ENCODE measurements at regions not wholly inside any gene's neighbourhood (a gene's known extent, or its start where the extent isn't known, plus 50 kb on each side); places are given as distances from the start of the nearest gene placed in this dataset.

GRCh38 chr21:35208104-35208503 is 159.0 kb upstream of the RUNX1 start:
- no peak for DNase-seq (ENCODE audit: low read depth in 2 of 2)

DNA sequence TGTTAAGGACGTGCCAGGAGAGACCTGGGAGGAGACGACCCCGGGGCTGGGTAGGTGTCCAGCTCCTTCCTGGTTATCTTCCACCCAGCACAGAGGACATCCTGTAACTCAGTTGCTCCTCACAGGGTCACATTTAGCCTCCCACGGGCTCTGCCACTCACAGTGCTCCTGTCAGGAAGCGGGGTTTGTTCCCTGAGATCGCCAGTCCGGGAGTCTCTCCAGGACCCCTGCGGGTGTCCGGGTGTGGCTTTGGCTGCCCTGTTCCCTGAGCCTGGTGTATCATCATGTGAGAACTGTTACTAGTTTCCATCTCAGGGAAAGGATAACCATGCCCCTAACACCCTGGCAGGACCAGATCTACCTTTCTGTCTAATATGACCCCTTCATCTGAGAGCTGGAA is 158.2 kb upstream of the RUNX1 start:
- no peak for DNase-seq (ENCODE audit: low read depth in 2 of 2)

GRCh38 chr21:35206141-35207125 is 157.3 kb upstream of the RUNX1 start:
- DNase-seq (ENCODE audit: low read depth in 2 of 2) = peak in 1 of 2 donors; percentile 28

GRCh38 chr21:35204850-35205541 is 155.9 kb upstream of the RUNX1 start:
- DNase-seq (ENCODE audit: low read depth in 2 of 2) = peak; percentile 57 to 86

- no peak for DNase-seq (ENCODE audit: low read depth in 2 of 2)
Observed at GRCh38 chr21:35204125-35204524, 155.0 kb upstream of the RUNX1 start.

- peak in 1 of 2 donors; percentile 86 for DNase-seq (ENCODE audit: low read depth in 2 of 2)
Observed at GRCh38 chr21:35203093-35203977, 154.2 kb upstream of the RUNX1 start.

GRCh38 chr21:35202431-35202830 is 153.3 kb upstream of the RUNX1 start:
- DNase-seq (ENCODE audit: low read depth in 2 of 2) = no peak

- DNase-seq (ENCODE audit: low read depth in 2 of 2) = no peak
Observed at GRCh38 chr21:35201799-35202198, 152.7 kb upstream of the RUNX1 start.

DNA sequence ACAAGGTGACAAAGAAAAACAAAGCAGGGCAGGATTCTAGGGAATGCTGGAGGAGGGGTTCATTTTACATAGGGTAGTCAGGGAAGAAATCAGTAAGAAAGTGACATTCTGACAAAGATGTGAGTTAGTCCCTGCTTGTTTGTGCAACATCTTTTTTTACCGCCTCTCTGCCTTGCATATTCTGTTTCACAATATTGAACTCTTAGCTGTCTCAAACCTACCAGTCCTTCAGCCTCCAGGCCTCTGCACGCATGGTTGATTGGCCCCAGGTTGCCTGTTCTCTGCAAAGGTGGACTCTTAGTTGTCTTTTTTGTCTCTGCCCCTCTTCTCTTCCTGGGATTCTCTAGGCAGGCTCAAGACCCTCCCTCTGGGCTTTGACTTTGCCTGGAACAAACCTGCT is 152.2 kb upstream of the RUNX1 start:
- no peak for DNase-seq (ENCODE audit: low read depth in 2 of 2)

DNA sequence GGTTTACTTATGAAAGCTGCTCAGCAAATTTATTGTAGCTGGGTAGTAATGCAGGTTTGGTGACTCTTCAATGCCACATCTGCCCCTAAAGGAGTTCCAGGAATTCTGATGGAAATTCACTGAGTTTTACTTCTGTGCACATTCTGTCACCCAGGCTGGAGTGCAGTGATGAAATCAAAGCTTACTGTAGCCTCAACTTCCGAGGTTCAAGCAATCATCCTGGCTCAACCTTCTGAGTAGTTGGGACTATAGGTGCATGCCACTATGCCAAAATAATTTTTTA is 150.6 kb upstream of the RUNX1 start:
- DNase-seq (ENCODE audit: low read depth in 2 of 2) = no peak

DNA sequence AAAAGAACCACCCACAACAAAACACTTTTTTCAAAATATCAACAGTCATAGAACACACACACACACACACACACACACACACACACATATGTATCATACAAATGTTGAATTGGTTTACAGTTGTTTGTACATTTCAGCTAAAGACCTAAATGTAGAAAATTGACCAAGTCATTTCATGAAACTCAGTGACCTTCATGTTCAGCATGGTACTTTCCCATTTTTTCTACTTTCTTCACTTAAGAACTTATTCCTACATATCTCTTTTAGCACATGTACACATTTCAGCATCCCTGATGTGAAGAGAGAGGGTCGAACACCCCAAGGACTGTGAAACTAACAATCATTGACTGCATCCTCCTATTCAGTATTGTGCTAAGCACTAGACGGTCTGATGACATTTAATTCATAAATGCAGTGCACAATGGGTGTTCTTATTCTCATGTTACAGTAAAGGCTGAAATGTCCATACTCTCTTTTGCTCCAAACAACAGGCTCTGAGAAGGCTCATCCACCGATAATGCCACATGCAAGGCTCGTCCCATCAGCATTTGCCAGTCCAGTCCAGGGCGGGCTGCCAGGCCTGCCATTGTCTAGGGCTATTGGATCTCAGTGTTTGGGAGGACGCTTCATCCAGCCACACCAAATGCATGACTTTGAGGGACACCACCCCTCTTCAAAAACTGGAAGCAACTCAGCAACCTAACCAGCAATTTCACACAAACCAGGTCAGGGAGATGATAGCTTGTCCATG is 150.1 kb upstream of the RUNX1 start:
- no peak for DNase-seq (ENCODE audit: low read depth in 2 of 2)

- DNase-seq (ENCODE audit: low read depth in 2 of 2) = no peak
Observed at GRCh38 chr21:35198565-35198964, 149.5 kb upstream of the RUNX1 start.

DNA sequence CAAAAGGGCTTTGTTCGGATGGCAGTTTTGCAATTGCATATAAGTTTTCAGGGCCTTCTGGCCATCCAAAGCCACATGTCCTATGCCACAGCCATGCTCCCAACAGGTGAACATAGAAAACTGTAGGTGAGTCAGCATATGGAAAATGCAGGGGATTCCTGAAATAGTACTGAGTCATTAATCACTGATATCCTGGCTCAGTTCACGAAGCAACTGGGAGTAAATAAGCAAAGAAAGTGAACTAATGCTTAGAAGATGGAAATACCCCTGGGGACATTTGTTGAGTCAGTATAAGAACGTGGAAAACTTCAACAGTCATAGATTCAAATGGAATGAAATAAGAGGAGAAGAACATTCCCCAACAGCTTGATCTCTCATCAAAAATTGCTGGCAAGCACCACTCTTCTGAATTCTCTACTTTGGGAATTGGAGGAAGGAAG is 148.9 kb upstream of the RUNX1 start:
- DNase-seq (ENCODE audit: low read depth in 2 of 2) = peak in 1 of 2 donors; percentile 52

DNA sequence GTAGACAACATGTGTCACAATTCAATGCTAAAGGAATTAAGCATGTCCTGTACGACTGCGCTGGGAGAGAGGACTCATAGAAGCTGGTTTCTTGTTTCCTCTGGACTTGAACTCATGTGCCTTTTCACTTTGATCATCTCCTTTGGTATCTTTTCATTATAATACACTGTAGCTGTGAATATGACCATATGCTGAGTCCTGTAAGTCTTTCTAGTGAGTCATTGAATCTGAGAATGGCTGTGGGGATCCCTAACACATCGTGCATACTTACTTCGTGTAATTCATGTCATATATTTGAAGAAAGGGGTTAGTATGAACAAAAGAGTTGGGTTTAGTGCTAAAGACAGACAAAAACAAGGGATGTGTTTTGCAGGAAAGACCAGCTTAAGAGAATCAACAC is 148.1 kb upstream of the RUNX1 start:
- DNase-seq (ENCODE audit: low read depth in 2 of 2) = no peak

DNA sequence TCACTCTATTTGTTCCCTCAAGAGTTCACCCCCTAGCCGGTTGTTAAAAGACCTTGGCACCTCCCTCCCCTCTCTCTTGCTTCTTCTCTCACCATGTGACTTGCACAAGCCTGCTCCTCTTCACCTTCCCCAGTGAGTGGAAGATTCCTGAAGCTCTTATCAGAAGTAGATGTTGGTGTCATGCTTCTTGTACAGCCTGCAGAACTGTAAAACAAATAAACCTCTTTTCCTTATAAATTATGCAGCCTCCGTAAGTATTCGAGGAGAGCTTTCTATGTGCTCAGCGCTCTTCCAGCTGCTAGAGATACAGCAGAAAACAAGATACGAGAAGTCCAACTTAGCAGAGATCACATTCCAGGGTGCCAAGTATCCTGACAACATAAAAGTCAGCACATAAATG is 147.0 kb upstream of the RUNX1 start:
- DNase-seq (ENCODE audit: low read depth in 2 of 2) = no peak

DNA sequence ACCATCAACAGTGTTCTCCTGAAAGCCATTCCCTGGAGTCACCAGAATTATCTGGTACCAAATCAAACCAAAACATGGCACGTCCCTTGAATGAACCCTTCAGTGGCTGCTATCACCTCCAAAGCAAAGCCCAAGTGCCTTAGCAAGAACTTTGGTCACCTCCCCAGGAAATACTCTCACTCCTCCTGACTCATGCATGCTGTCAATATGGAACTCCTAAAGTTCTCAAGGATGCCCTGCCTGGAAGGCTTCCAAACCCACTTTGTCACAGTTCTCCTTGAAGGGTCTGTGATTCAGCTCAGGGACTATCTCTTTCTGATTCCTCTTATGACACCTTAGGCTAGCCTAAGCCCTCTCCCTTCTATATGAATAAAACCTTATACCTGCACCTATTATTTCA is 146.1 kb upstream of the RUNX1 start:
- DNase-seq (ENCODE audit: low read depth in 2 of 2) = no peak

DNA sequence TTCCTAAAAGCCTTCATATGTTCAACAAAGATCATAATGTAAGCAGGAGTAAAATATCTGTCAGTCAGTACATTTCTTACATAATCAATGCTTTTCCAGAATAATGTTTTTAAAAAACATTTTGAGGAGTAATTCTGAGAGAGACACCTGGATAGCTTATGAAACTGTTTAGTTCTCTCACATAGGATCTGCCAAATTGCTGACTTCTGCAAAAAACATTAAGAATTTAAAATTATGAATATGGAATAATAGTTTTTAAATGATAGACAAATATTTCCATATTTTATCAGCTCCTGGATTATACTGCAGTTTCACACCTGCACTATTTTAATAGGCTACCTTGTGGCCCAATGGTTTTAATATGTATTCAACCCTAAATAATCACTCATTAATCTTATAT is 142.7 kb upstream of the RUNX1 start:
- no peak for DNase-seq (ENCODE audit: low read depth in 2 of 2)

DNA sequence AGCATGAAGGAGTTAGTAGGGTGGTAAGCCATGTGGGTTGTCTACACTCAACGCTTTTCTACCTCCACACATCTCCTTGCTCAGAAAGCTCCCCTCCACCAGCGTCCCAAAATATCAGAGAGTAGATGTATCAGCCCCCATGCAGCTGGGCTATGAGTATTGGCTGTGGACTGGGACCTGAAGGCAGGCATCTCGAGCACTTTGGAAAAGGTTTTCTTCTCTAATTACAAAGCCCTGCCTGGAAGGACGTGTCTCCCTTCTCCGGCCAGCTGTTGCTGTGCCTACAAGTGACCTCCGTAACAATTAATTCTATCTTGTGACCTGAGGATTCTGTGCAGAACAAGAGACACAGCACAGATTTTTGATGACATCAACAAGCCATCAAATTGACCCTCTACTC is 142.0 kb upstream of the RUNX1 start:
- DNase-seq (ENCODE audit: low read depth in 2 of 2) = no peak

- no peak for DNase-seq (ENCODE audit: low read depth in 2 of 2)
Observed at GRCh38 chr21:35190201-35190701, 141.1 kb upstream of the RUNX1 start.

GRCh38 chr21:35189077-35189863 is 140.2 kb upstream of the RUNX1 start:
- DNase-seq (ENCODE audit: low read depth in 2 of 2) = no peak
